Erythroblast (primary cell): ENCODE measurements at regions not wholly inside any gene's neighbourhood (a gene's known extent, or its start where the extent isn't known, plus 50 kb on each side); places are given as distances from the start of the nearest gene placed in this dataset.

Source experiments
- GATA1 ChIP-seq: IDR thresholded peaks from 2 replicates; pipeline ENCODE4 v1.6.1; 2011; ENCODE audit warnings: low read depth, mild to moderate bottlenecking, control low read depth, low read length, moderate library complexity
- POLR2A ChIP-seq: IDR thresholded peaks from 2 replicates; pipeline ENCODE4 v1.6.1; 2011; ENCODE audit warnings: mild to moderate bottlenecking, low read length

GRCh38 chr6:91731939-91732338 lies 1145.1 kb upstream of the MAP3K7 start:
- TF ChIP-seq POLR2A, result no peak
- no peak for TF ChIP-seq GATA1
